KMS-11 (cell line): ENCODE measurements at regions not wholly inside any gene's neighbourhood (a gene's known extent, or its start where the extent isn't known, plus 50 kb on each side); places are given as distances from the start of the nearest gene placed in this dataset.
"Not testable (repeated sequence)": the region's sequence is repeated elsewhere in the genome, so short reads cannot be mapped to it uniquely, and the experiment has no call there.

Source experiments
- H2AFZ ChIP-seq: fragments of 200-600 bp; sonication (generic); 2 replicates; pipeline ENCODE4 v1.6.1; 2016; ENCODE audit warnings: antibody characterized with exemption, mixed run types, low read depth
- H3K27ac ChIP-seq: fragments of 200-600 bp; sonication (generic); 2 replicates; pipeline ENCODE4 v1.6.1; 2016; ENCODE audit warnings: mild to moderate bottlenecking, mixed run types
- H3K27me3 ChIP-seq: fragments of 200-600 bp; sonication (generic); 2 replicates; pipeline ENCODE4 v1.6.1; 2017; ENCODE audit warnings: mild to moderate bottlenecking, low read depth, mixed run types, moderate library complexity; ENCODE audit not compliant: insufficient read depth
- H3K36me3 ChIP-seq: fragments of 200-600 bp; sonication (generic); 2 replicates; pipeline ENCODE4 v1.6.1; 2017; ENCODE audit warnings: mild to moderate bottlenecking, mixed run types; ENCODE audit not compliant: insufficient read depth
- H3K4me1 ChIP-seq: fragments of 200-600 bp; sonication (generic); 2 replicates; pipeline ENCODE4 v1.6.1; 2016; ENCODE audit warnings: mild to moderate bottlenecking, low read depth, mixed run types; ENCODE audit not compliant: poor library complexity, severe bottlenecking
- H3K4me2 ChIP-seq: fragments of 200-600 bp; sonication (generic); 2 replicates; pipeline ENCODE4 v1.7.0; 2016; ENCODE audit warnings: mild to moderate bottlenecking, mixed run types
- H3K4me3 ChIP-seq: fragments of 200-600 bp; sonication (generic); IDR thresholded peaks from 2 replicates; pipeline ENCODE4 v1.6.1; 2017; ENCODE audit warnings: low read depth, low read length, mixed read lengths; ENCODE audit not compliant: insufficient read depth
- H3K79me2 ChIP-seq: fragments of 200-600 bp; sonication (generic); 2 replicates; pipeline ENCODE4 v1.6.1; 2016; ENCODE audit warnings: low read depth, mixed run types; ENCODE audit not compliant: insufficient read depth
- H3K9ac ChIP-seq: fragments of 200-600 bp; sonication (generic); 2 replicates; pipeline ENCODE4 v1.6.1; 2016; ENCODE audit warnings: mild to moderate bottlenecking, mixed run types
- H4K20me1 ChIP-seq: fragments of 200-600 bp; sonication (generic); 2 replicates; pipeline ENCODE4 v1.6.1; 2016; ENCODE audit warnings: mild to moderate bottlenecking, mixed run types; ENCODE audit not compliant: insufficient read depth
- CTCF ChIP-seq: fragments of 200-600 bp; sonication (generic); conservative IDR thresholded peaks from 2 replicates; pipeline ENCODE4 v1.6.1; 2017; ENCODE audit warnings: low read depth, mild to moderate bottlenecking, antibody characterized with exemption, low read length, moderate library complexity, mixed read lengths

GRCh38 chr14:56995010-56995409 is 184.7 kb upstream of the OTX2 start:
- Histone ChIP-seq H3K4me3 (no peak overlapping the region), H2AFZ (no peak overlapping the region), H3K9ac (no peak overlapping the region), H3K36me3 (no peaks in the 10 kb centered on the region), H3K4me1 (no peaks in the 10 kb centered on the region), H3K27ac (no peak overlapping the region), H3K4me2 (no peak overlapping the region), H3K79me2 (no peaks in the 10 kb centered on the region), H4K20me1 (no peaks in the 10 kb centered on the region), H3K27me3 (no peaks in the 10 kb centered on the region)
- no peak for TF ChIP-seq CTCF

DNA sequence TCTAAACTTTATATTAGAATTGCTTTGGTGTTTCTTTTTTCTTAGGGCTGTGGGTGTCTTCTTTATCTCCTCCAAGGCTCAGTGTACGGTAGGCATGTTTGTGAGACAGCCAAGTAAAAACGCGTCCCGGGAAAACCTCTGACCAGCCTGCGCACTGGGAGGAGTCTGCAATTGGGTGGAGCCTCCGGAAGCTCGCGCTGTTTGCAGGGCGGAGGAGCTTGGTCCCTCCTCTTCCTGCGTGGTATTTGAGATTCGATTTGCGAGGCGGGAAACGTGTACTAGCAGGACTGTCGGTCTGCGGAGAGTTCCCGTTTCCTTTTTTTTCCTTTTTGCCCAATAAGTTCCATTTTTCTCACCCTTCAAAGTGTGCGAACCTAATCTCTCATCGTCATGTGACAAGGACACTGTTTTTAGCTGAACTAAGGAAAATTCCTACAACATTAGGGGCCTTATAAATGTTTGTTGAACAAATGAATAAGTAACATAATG is 182.1 kb upstream of the OTX2 start:
- H3K9ac ChIP-seq, result no peak overlapping the region
- no peaks in the 10 kb centered on the region for H3K4me1 ChIP-seq
- no peak overlapping the region for H3K4me2 ChIP-seq
- no peak for TF ChIP-seq CTCF
- H2AFZ ChIP-seq, result no peak overlapping the region
- no peaks in the 10 kb centered on the region for H3K79me2 ChIP-seq
- H3K36me3 ChIP-seq, result no peaks in the 10 kb centered on the region
- H3K27ac ChIP-seq, result no peak overlapping the region
- H4K20me1 ChIP-seq, result no peaks in the 10 kb centered on the region
- no peak overlapping the region for H3K4me3 ChIP-seq
- no peaks in the 10 kb centered on the region for H3K27me3 ChIP-seq

- not testable (repeated sequence) for H3K36me3 ChIP-seq, H3K4me3 ChIP-seq, H3K4me2 ChIP-seq, H3K27ac ChIP-seq, H4K20me1 ChIP-seq, H3K4me1 ChIP-seq, H2AFZ ChIP-seq, H3K27me3 ChIP-seq, H3K79me2 ChIP-seq, H3K9ac ChIP-seq
Measured at GRCh38 chr14:56990991-56991627, 180.8 kb upstream of the OTX2 start.

GRCh38 chr14:56989359-56989758 is 179.1 kb upstream of the OTX2 start:
- Histone ChIP-seq H4K20me1 (no peaks in the 10 kb centered on the region), H3K9ac (no peak overlapping the region), H3K79me2 (no peaks in the 10 kb centered on the region), H3K4me1 (no peaks in the 10 kb centered on the region), H2AFZ (no peak overlapping the region), H3K4me3 (no peak overlapping the region), H3K27ac (no peak overlapping the region), H3K4me2 (no peak overlapping the region), H3K27me3 (no peaks in the 10 kb centered on the region), H3K36me3 (no peaks in the 10 kb centered on the region)
- no peak for TF ChIP-seq CTCF

DNA sequence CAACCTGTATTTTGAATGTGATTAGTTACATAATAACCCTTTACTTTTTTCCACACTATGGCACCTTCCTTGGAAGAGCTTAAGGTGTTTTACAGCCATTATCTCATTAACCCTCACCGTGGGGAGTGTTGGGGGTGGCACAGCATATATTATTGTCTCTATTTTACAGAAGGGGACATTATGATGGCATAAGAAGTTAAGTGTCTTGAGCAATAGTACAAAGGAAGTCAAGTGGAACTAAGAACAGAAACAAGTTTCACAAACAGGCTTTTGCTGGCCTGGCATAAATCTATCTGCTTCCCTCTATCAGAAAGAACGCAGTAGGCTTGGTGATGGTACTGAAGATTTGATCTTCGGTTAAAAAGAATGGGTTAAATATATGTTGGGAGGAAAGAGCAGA is 169.7 kb upstream of the OTX2 start:
- H3K9ac ChIP-seq, result no peak overlapping the region
- no peaks in the 10 kb centered on the region for H3K36me3 ChIP-seq
- H4K20me1 ChIP-seq, result no peaks in the 10 kb centered on the region
- H2AFZ ChIP-seq, result no peak overlapping the region
- H3K79me2 ChIP-seq, result no peaks in the 10 kb centered on the region
- no peaks in the 10 kb centered on the region for H3K27me3 ChIP-seq
- H3K4me3 ChIP-seq, result no peak overlapping the region
- no peak for TF ChIP-seq CTCF
- no peak overlapping the region for H3K4me2 ChIP-seq
- H3K4me1 ChIP-seq, result no peaks in the 10 kb centered on the region
- no peak overlapping the region for H3K27ac ChIP-seq
